PC-3 (cell line): ENCODE measurements at regions not wholly inside any gene's neighbourhood (a gene's known extent, or its start where the extent isn't known, plus 50 kb on each side); places are given as distances from the start of the nearest gene placed in this dataset.

ENCODE experiments used
- ATAC-seq: fragments of 200-7000 bp; cut with Tn5 transposase; 2 replicates; pipeline ENCODE4 v1.9.1; 2020; ENCODE audit warnings: mild to moderate bottlenecking, moderate library complexity
- BruUV-seq: library from RNA; stranded (reverse); fragments of 400-500 nt; replicated peaks from 2 replicates; lab custom pipeline; 2021; lab: Mats Ljungman, UMichigan
- CTCF ChIA-PET: fragments of 300-600 bp; sonication (Branson Sonifier 250); formaldehyde crosslinking; loops from one replicate; lab custom pipeline; 2022; ENCODE audit warnings: antibody characterized with exemption; lab: Charles Lee
- POLR2A ChIA-PET: fragments of 300-600 bp; sonication (Branson Sonifier 250); formaldehyde crosslinking; loops from one replicate; lab custom pipeline; 2022; ENCODE audit warnings: antibody characterized with exemption; ENCODE audit not compliant: unreplicated experiment; lab: Charles Lee
- DNase-seq: peaks from one replicate; pipeline ENCODE4 v3.0.0-alpha.2; 2015
- H2AFZ ChIP-seq: fragments of 300-600 bp; sonication (generic); 2 replicates; pipeline ENCODE4 v1.6.0; 2016; ENCODE audit warnings: antibody characterized with exemption, low read length
- H3F3A ChIP-seq: fragments of 300-600 bp; sonication (generic); one replicate; pipeline ENCODE4 v1.6.0; 2017; ENCODE audit warnings: antibody characterized with exemption, low read length, control low read depth, mild to moderate bottlenecking; ENCODE audit not compliant: unreplicated experiment
- H3K27ac ChIP-seq: fragments of 300-600 bp; sonication (generic); 2 replicates; pipeline ENCODE4 v1.5.1; 2016; ENCODE audit warnings: mild to moderate bottlenecking, low read length
- H3K27me3 ChIP-seq: fragments of 300-600 bp; sonication (generic); 2 replicates; pipeline ENCODE4 v1.6.1; 2016; ENCODE audit warnings: low read length, mixed read lengths
- H3K36me3 ChIP-seq: fragments of 300-600 bp; sonication (generic); 2 replicates; pipeline ENCODE4 v1.6.1; 2016; ENCODE audit warnings: low read depth, mixed run types, low read length, mixed read lengths
- H3K4me1 ChIP-seq: fragments of 300-600 bp; sonication (generic); 2 replicates; pipeline ENCODE4 v1.5.1; 2016; ENCODE audit warnings: low read length; ENCODE audit not compliant: insufficient read depth
- H3K4me2 ChIP-seq: fragments of 300-600 bp; sonication (generic); 2 replicates; pipeline ENCODE4 v1.6.0; 2016; ENCODE audit warnings: low read length
- H3K4me3 ChIP-seq: fragments of 300-600 bp; sonication (generic); 2 replicates; pipeline ENCODE4 v1.5.1; 2016; ENCODE audit warnings: mild to moderate bottlenecking, low read length, mixed read lengths
- H3K79me2 ChIP-seq: fragments of 300-600 bp; sonication (generic); 2 replicates; pipeline ENCODE4 v1.6.1; 2017; ENCODE audit warnings: low read length, mixed read lengths
- H3K9ac ChIP-seq: fragments of 300-600 bp; sonication (generic); 2 replicates; pipeline ENCODE4 v1.6.0; 2016; ENCODE audit warnings: mild to moderate bottlenecking, low read length
- H3K9me2 ChIP-seq: fragments of 300-600 bp; sonication (generic); replicated peaks from 2 replicates; pipeline ENCODE4 v1.6.1; 2016; ENCODE audit warnings: mixed run types, low read length, mixed read lengths
- H3K9me3 ChIP-seq: fragments of 300-600 bp; sonication (generic); 2 replicates; pipeline ENCODE4 v1.6.1; 2016; ENCODE audit warnings: low read length, mixed read lengths
- H4K20me1 ChIP-seq: fragments of 300-600 bp; sonication (generic); 2 replicates; pipeline ENCODE4 v1.6.1; 2016; ENCODE audit warnings: low read length, mixed read lengths
- CTCF ChIP-seq: fragments of 300-600 bp; sonication (generic); conservative IDR thresholded peaks from 2 replicates; pipeline ENCODE4 v1.5.1; 2017; ENCODE audit warnings: antibody characterized with exemption, low read depth, mild to moderate bottlenecking, low read length
- EZH2 ChIP-seq: fragments of 300-600 bp; sonication (generic); IDR thresholded peaks from one replicate; pipeline ENCODE4 v1.6.1; 2017; ENCODE audit warnings: antibody characterized with exemption, mild to moderate bottlenecking, low read length; ENCODE audit not compliant: unreplicated experiment
- EZH2phosphoT487 ChIP-seq: fragments of 300-600 bp; sonication (generic); IDR thresholded peaks from 2 replicates; pipeline ENCODE4 v1.6.1; 2018; ENCODE audit warnings: mild to moderate bottlenecking, antibody characterized with exemption, low read length, borderline replicate concordance
- intact Hi-C: fragments of 100-400 bp; cut with micrococcal nuclease; formaldehyde crosslinking; loops from 2 replicates; pipeline ENCODE4 v1.9.0; 2023

DNA sequence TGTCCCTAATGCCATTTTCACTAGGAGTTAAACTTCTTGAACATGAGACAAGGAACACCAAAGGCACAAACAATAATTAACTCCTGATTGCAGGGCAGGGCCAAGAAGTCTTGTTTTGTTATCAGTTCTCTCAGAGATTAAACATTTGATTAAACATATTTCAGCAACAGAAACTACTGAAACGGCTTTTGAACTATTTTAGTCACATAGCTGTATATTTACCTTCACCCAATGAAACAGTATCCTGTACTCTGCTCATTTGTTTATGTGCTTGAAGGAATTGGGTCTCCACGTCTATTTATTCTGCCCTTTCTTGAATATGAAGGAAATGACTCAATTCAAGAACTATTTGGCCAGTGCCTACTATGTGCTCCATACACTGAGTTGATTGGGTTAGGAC, 51.3 kb upstream of the PTCSC3 start:
- Histone ChIP-seq H3K4me3 (no peak overlapping the region), H3K9me2 (no peaks in the 10 kb centered on the region), H3K79me2 (no peaks in the 10 kb centered on the region), H3K9ac (no peak overlapping the region), H3F3A (no peaks in the 10 kb centered on the region), H3K4me2 (peak overlapping the region; percentile 45), H3K27me3 (no peaks in the 10 kb centered on the region), H3K9me3 (no peaks in the 10 kb centered on the region), H3K27ac (peak overlapping the region; percentile 51), H2AFZ (no peak overlapping the region), H4K20me1 (no peaks in the 10 kb centered on the region), H3K4me1 (peaks cover 23% of the 10 kb centered on the region), H3K36me3 (no peaks in the 10 kb centered on the region)
- intact Hi-C loops, result loop anchor here (1.0 kb wide), 1 partner anchor 13 kb away; no protein-coding TSS in a partner anchor
- no peak for TF ChIP-seq CTCF
- no peak for TF ChIP-seq EZH2
- TF ChIP-seq EZH2phosphoT487, result no peak
- POLR2A ChIA-PET, result interaction anchor here (0.5 kb wide), 1 partner anchor 63 kb away, joined by 15 read pairs; no protein-coding TSS in a partner anchor
- BruUV-seq, result no TSS peak
- DNase-seq (peak; percentile 86), ATAC-seq (peak; percentile 98)
- CTCF ChIA-PET, result interaction anchor here (0.6 to 1.1 kb wide), 2 partner anchors 132 to 157 kb away, joined by 4 to 5 read pairs; no protein-coding TSS in a partner anchor

- Histone ChIP-seq H3K4me3 (no peak overlapping the region), H2AFZ (no peak overlapping the region), H4K20me1 (no peaks in the 10 kb centered on the region), H3K9ac (no peak overlapping the region), H3K27ac (peak overlapping the region; percentile 51), H3F3A (no peaks in the 10 kb centered on the region), H3K27me3 (no peaks in the 10 kb centered on the region), H3K4me1 (peaks cover 23% of the 10 kb centered on the region), H3K9me3 (no peaks in the 10 kb centered on the region), H3K9me2 (no peaks in the 10 kb centered on the region), H3K79me2 (no peaks in the 10 kb centered on the region), H3K4me2 (peak overlapping the region; percentile 45), H3K36me3 (no peaks in the 10 kb centered on the region)
- TF ChIP-seq EZH2 (no peak), CTCF (no peak), EZH2phosphoT487 (no peak)
- ChIA-PET POLR2A (interaction anchor here (0.5 kb wide), 1 partner anchor 62 kb away, joined by 15 read pairs; no protein-coding TSS in a partner anchor), CTCF (interaction anchor here (0.6 to 1.1 kb wide), 2 partner anchors 132 to 157 kb away, joined by 4 to 5 read pairs; no protein-coding TSS in a partner anchor)
- intact Hi-C loops, result no loop called here
- no TSS peak for BruUV-seq
- no peak for DNase-seq
- peak; percentile 8 for ATAC-seq
Observed at GRCh38 chr14:36227344-36227743, 50.8 kb upstream of the PTCSC3 start.
